ENCODE measurements at regions not wholly inside any gene's neighbourhood (a gene's known extent, or its start where the extent isn't known, plus 50 kb on each side); places are given as distances from the start of the nearest gene placed in this dataset.

- Histone ChIP-seq H2BK120ac (replicated peaks; ENCODE audit: low read depth, low read length) (no peak overlapping the region), H3K27me3 (replicated peaks in 1 of 4; ENCODE audit: control insufficient read depth in 3 of 4, extremely low read depth in 1 of 4, insufficient read depth in 3 of 4, low read length in 3 of 4) (no peaks in the 10 kb centered on the region; a peak in 1 of 7 replicates), H2BK15ac (ENCODE audit: low read length) (no peak overlapping the region), H3K23me2 (ENCODE audit: low read depth, low read length) (peaks cover 8% of the 10 kb centered on the region; the same call in 1 of the 2 replicates), H3K18ac (ENCODE audit: extremely low read depth, low read length) (no peak overlapping the region), H3K4me3 (ENCODE audit: extremely low read depth in 1 of 4, insufficient read depth in 2 of 4, low read depth in 3 of 4, low read length in 4 of 4) (no peak overlapping the region), H2BK5ac (ENCODE audit: low read depth, low read length) (no peak overlapping the region), H3K27ac (ENCODE audit: low read depth, low read length) (no peak overlapping the region), H3K4me1 (replicated peaks in 1 of 4; ENCODE audit: control insufficient read depth in 3 of 4, insufficient read depth in 4 of 4, low read length in 3 of 4) (no peaks in the 10 kb centered on the region), H3K4me2 (ENCODE audit: insufficient read depth in 1 of 2, low read depth in 2 of 2, low read length in 2 of 2) (no peak overlapping the region), H2AK5ac (ENCODE audit: low read depth, low read length) (no peak overlapping the region), H4K91ac (replicated peaks; ENCODE audit: insufficient read length, low read length) (no peak overlapping the region), H4K5ac (ENCODE audit: insufficient read length, low read depth, low read length) (no peak overlapping the region), H3K9me3 (ENCODE audit: insufficient read depth in 2 of 2, low read depth in 1 of 2, low read length in 1 of 2) (peaks cover 3 to 10% of the 10 kb centered on the region in 2 experiments; a peak in 2 of 4 replicates), H2BK20ac (ENCODE audit: low read length) (no peak overlapping the region), H3K14ac (ENCODE audit: insufficient read length) (no peak overlapping the region), H3K9ac (replicated peaks in 1 of 4; ENCODE audit: extremely low read depth in 1 of 4, low read depth in 3 of 4, low read length in 3 of 4) (no peak overlapping the region), H3K36me3 (ENCODE audit: control insufficient read depth in 2 of 4, insufficient read depth in 4 of 4, low read length in 3 of 4) (no peaks in the 10 kb centered on the region), H3K23ac (ENCODE audit: insufficient read length) (no peak overlapping the region), H3K56ac (replicated peaks; ENCODE audit: insufficient read length, low read depth, low read length) (no peak overlapping the region), H4K8ac (ENCODE audit: extremely low read depth, insufficient read depth, low read length) (no peak overlapping the region), H2BK12ac (ENCODE audit: low read depth, low read length) (no peak overlapping the region), H3K79me2 (ENCODE audit: control insufficient read depth in 1 of 2, insufficient read depth in 2 of 2, low read length in 2 of 2) (no peaks in the 10 kb centered on the region), H4K20me1 (replicated peaks in 1 of 2; ENCODE audit: control insufficient read depth in 1 of 2, insufficient read depth in 2 of 2, low read length in 2 of 2) (peaks cover 0 to 5% of the 10 kb centered on the region in 2 experiments), H3K4ac (replicated peaks; ENCODE audit: insufficient read length, low read depth, low read length) (no peak overlapping the region), H3K79me1 (ENCODE audit: low read depth, low read length) (no peaks in the 10 kb centered on the region), H2AFZ (ENCODE audit: low read length) (no peak overlapping the region)
- 99% methylated on average over 7 of the region's 7 CpGs; no CpG with 5 or more reads in 1 of the 2 experiments for WGBS, 2 experiments (ENCODE audit: extremely low coverage in 1 of 2, insufficient coverage in 1 of 2, insufficient read length in 1 of 2, insufficient replicate concordance in 2 of 2, low coverage in 1 of 2, low lambda C conversion rate in 2 of 2, missing lambda C conversion rate in 1 of 2)
- DNase-seq (ENCODE audit: low read depth in 1 of 2, low spot score in 2 of 2) (no peak), FAIRE-seq (no peak)
- CTCF ChIA-PET (ENCODE audit: partially characterized antibody) = no interaction called here
- POLR2A ChIA-PET (ENCODE audit: partially characterized antibody) = no interaction called here
- TF ChIP-seq CEBPB (IDR thresholded peaks at IDR 0.05; ENCODE audit: low read depth, low read length) (no peak), FOSL1 (IDR thresholded peaks at IDR 0.05; ENCODE audit: insufficient read depth, low read depth, low read length) (no peak), CHD1 (IDR thresholded peaks at IDR 0.05; ENCODE audit: low read depth, low read length) (no peak), POU5F1 (IDR thresholded peaks at IDR 0.05; ENCODE audit: low read depth, low read length) (no peak), RAD21 (IDR thresholded peaks at IDR 0.05 in 1 of 2, conservative IDR thresholded peaks at IDR 0.05 in 1 of 2; ENCODE audit: low read depth in 2 of 2, low read length in 2 of 2) (no peak), GTF2F1 (IDR thresholded peaks at IDR 0.05; ENCODE audit: borderline replicate concordance, low read depth, low read length) (no peak), CTBP2 (IDR thresholded peaks at IDR 0.05; ENCODE audit: borderline replicate concordance, insufficient read depth, insufficient read length, low read length) (no peak), SP1 (IDR thresholded peaks at IDR 0.05; ENCODE audit: low read depth, low read length) (no peak), ASH2L (IDR thresholded peaks at IDR 0.05; ENCODE audit: low read length) (no peak), NANOG (IDR thresholded peaks at IDR 0.05; ENCODE audit: insufficient read depth, low read depth, low read length, poor library complexity, severe bottlenecking) (no peak), CBX8 (IDR thresholded peaks at IDR 0.05; ENCODE audit: borderline replicate concordance, low read depth, low read length) (no peak)
- TF ChIP-seq, protein P1, sequence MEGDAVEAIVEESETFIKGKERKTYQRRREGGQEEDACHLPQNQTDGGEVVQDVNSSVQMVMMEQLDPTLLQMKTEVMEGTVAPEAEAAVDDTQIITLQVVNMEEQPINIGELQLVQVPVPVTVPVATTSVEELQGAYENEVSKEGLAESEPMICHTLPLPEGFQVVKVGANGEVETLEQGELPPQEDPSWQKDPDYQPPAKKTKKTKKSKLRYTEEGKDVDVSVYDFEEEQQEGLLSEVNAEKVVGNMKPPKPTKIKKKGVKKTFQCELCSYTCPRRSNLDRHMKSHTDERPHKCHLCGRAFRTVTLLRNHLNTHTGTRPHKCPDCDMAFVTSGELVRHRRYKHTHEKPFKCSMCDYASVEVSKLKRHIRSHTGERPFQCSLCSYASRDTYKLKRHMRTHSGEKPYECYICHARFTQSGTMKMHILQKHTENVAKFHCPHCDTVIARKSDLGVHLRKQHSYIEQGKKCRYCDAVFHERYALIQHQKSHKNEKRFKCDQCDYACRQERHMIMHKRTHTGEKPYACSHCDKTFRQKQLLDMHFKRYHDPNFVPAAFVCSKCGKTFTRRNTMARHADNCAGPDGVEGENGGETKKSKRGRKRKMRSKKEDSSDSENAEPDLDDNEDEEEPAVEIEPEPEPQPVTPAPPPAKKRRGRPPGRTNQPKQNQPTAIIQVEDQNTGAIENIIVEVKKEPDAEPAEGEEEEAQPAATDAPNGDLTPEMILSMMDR (IDR thresholded peaks at IDR 0.05; ENCODE audit: control extremely low read depth in 1 of 3, insufficient read depth in 1 of 3, low read depth in 1 of 3, low read length in 3 of 3) = no peak
Measured at GRCh38 chr12:131197490-131197889, 243.8 kb downstream of the ADGRD1 start.

Measured in H1 (cell line).